Adrenal gland (tissue), 5 donors: ENCODE measurements at regions not wholly inside any gene's neighbourhood (a gene's known extent, or its start where the extent isn't known, plus 50 kb on each side); places are given as distances from the start of the nearest gene placed in this dataset.

ENCODE experiments used
- POLR2A ChIP-seq, 2 donors: fragments of 450-650 bp; IDR thresholded peaks; one replicate each; pipeline ENCODE4 v1.6.1; 2017; ENCODE audit warnings: antibody characterized with exemption in 2 of 2, mild to moderate bottlenecking in 2 of 2, moderate library complexity in 1 of 2
- TF ChIP-seq, protein P1 (sequence below), 6 experiments: fragments of 450-650 bp in 4 of 6; fragments of 200-600 bp in 2 of 6; sonication (generic) in 1 of 6; IDR thresholded peaks; 1 replicate in 5 of 6; 2 replicates in 1 of 6; pipeline versions ENCODE4 v1.5.1 to v1.8.0; 2016 to 2021; ENCODE audit warnings: antibody characterized with exemption in 6 of 6, mild to moderate bottlenecking in 2 of 6, moderate library complexity in 1 of 6
- donor health status: DM: no; HTN: no; CAD: no.

DNA sequence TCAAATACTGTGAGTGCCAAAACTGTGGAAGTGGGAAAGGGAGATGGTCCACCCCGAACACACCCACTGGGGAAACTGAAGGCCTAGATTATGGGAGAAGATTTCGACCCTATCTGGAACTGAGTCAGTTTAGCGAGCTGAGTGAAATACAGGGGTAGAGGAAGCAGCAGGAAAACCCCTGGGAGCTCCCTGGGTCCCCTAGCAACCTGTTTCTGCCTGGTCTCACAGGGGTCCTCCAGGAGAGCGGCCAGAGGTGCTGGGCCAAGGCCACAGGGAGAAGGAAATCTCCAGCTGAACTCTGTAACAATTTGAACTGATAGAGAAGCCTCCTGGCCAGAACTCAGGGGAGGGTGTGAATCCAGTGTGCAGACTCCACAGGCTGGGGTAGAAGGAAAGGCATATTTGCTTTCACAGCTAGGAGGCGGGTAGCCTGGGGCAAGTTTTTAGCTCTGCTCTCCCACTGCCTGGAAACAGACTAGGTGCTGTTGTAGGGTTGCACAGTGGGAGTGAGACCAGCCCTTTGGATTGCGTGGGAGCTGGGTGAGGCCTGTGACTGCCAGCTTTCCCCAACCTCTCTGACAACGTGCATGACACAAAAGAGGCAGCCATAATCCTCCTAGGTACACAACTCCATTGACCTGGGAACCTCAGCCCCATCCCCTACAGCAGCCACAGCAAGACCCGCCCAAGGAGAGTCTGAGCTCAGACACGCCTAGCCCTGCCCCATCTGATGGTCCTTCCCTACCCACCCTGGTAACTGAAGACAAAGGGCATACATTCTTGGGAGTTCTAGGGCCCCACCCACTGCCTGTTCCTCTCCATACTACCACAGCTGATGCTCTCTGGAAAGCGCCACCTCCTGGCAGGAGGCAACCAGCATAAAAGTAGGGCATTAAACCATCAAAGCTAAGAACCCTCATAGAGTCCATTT is 78.8 kb upstream of the GPBP1 start:
- TF ChIP-seq, protein P1, sequence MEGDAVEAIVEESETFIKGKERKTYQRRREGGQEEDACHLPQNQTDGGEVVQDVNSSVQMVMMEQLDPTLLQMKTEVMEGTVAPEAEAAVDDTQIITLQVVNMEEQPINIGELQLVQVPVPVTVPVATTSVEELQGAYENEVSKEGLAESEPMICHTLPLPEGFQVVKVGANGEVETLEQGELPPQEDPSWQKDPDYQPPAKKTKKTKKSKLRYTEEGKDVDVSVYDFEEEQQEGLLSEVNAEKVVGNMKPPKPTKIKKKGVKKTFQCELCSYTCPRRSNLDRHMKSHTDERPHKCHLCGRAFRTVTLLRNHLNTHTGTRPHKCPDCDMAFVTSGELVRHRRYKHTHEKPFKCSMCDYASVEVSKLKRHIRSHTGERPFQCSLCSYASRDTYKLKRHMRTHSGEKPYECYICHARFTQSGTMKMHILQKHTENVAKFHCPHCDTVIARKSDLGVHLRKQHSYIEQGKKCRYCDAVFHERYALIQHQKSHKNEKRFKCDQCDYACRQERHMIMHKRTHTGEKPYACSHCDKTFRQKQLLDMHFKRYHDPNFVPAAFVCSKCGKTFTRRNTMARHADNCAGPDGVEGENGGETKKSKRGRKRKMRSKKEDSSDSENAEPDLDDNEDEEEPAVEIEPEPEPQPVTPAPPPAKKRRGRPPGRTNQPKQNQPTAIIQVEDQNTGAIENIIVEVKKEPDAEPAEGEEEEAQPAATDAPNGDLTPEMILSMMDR (IDR thresholded peaks at IDR 0.05): no peak
- no peak for TF ChIP-seq POLR2A (IDR thresholded peaks at IDR 0.05)
